Mesodermal cell (in vitro differentiated cells): ENCODE measurements at regions not wholly inside any gene's neighbourhood (a gene's known extent, or its start where the extent isn't known, plus 50 kb on each side); places are given as distances from the start of the nearest gene placed in this dataset.
"Not testable (repeated sequence)": the region's sequence is repeated elsewhere in the genome, so short reads cannot be mapped to it uniquely, and the experiment has no call there.

Source experiments
- H3K27ac ChIP-seq: 2 replicates; pipeline ENCODE4 v1.7.0; 2013; ENCODE audit warnings: mild to moderate bottlenecking, low read depth, low read length, moderate library complexity; ENCODE audit not compliant: severe bottlenecking
- H3K36me3 ChIP-seq: 2 replicates; pipeline ENCODE4 v1.7.1; 2013; ENCODE audit warnings: mild to moderate bottlenecking, low read length, moderate library complexity; ENCODE audit not compliant: control insufficient read depth, insufficient read depth
- H3K4me1 ChIP-seq: one replicate; pipeline ENCODE4 v1.7.1; 2013; ENCODE audit warnings: mild to moderate bottlenecking, low read length; ENCODE audit not compliant: insufficient read depth, control insufficient read depth, poor library complexity, severe bottlenecking
- H3K4me3 ChIP-seq: 2 replicates; pipeline ENCODE4 v1.7.0; 2013; ENCODE audit warnings: low read length, control low read depth, mild to moderate bottlenecking; ENCODE audit not compliant: insufficient read depth, poor library complexity, severe bottlenecking; ENCODE audit errors: extremely low read depth
- H3K9me3 ChIP-seq: 2 replicates; pipeline ENCODE4 v1.7.1; 2013; ENCODE audit warnings: mild to moderate bottlenecking, low read length, moderate library complexity; ENCODE audit not compliant: control insufficient read depth
- WGBS, 2 experiments: methylation state at CpG; one replicate each; pipeline ENCODE4 v1.1.5; 2013; ENCODE audit warnings: missing lambda C conversion rate in 2 of 2; ENCODE audit not compliant: insufficient coverage in 2 of 2; 5-methylcytosine and 5-hydroxymethylcytosine counted together

GRCh38 chrY:12212394-12212793, 488.6 kb upstream of the USP9Y start:
- H3K27ac ChIP-seq: no peak overlapping the region
- peaks cover 3% of the 10 kb centered on the region for H3K9me3 ChIP-seq
- H3K36me3 ChIP-seq: no peaks in the 10 kb centered on the region
- no peaks in the 10 kb centered on the region for H3K4me1 ChIP-seq
- H3K4me3 ChIP-seq: no peak overlapping the region

GRCh38 chrY:12215564-12216022, 485.4 kb upstream of the USP9Y start:
- H3K4me3 ChIP-seq: no peak overlapping the region
- H3K4me1 ChIP-seq: no peaks in the 10 kb centered on the region
- H3K36me3 ChIP-seq: no peaks in the 10 kb centered on the region
- no peak overlapping the region for H3K27ac ChIP-seq
- peaks cover 3% of the 10 kb centered on the region for H3K9me3 ChIP-seq

GRCh38 chrY:12230921-12231320, 470.1 kb upstream of the USP9Y start:
- WGBS, 2 experiments: no CpG with 5 or more reads among the region's 1 CpG
- H3K4me3 ChIP-seq: no peak overlapping the region
- no peaks in the 10 kb centered on the region for H3K4me1 ChIP-seq
- no peak overlapping the region for H3K27ac ChIP-seq
- H3K36me3 ChIP-seq: no peaks in the 10 kb centered on the region
- H3K9me3 ChIP-seq: no peaks in the 10 kb centered on the region

GRCh38 chrY:12236399-12236798, 464.6 kb upstream of the USP9Y start:
- Histone ChIP-seq H3K36me3 (no peaks in the 10 kb centered on the region), H3K4me1 (no peaks in the 10 kb centered on the region), H3K9me3 (no peaks in the 10 kb centered on the region), H3K4me3 (no peak overlapping the region), H3K27ac (no peak overlapping the region)
- no CpG with 5 or more reads among the region's 4 CpGs for WGBS, 2 experiments

- H3K36me3 ChIP-seq, H3K4me3 ChIP-seq, H3K27ac ChIP-seq, H3K4me1 ChIP-seq, H3K9me3 ChIP-seq: not testable (repeated sequence)
- no CpG with 5 or more reads among the region's 2 CpGs for WGBS, 2 experiments
These were observed 460.7 kb upstream of the USP9Y start for GRCh38 chrY:12240326-12240725.

- Histone ChIP-seq H3K4me1 (no peaks in the 10 kb centered on the region), H3K4me3 (no peak overlapping the region), H3K27ac (no peak overlapping the region), H3K36me3 (no peaks in the 10 kb centered on the region), H3K9me3 (peaks cover 5% of the 10 kb centered on the region)
- WGBS, 2 experiments: 100% methylated on average over 1 of the region's 1 CpG; no CpG with 5 or more reads in 1 of the 2 experiments
These were observed 456.9 kb upstream of the USP9Y start for GRCh38 chrY:12244146-12244545.

GRCh38 chrY:12253756-12254155, 447.3 kb upstream of the USP9Y start:
- WGBS, 2 experiments: 81 to 93% methylated on average over 3 to 8 of the region's 11 CpGs
- no peak overlapping the region for H3K27ac ChIP-seq
- H3K9me3 ChIP-seq: peaks cover 5% of the 10 kb centered on the region
- no peaks in the 10 kb centered on the region for H3K4me1 ChIP-seq
- H3K36me3 ChIP-seq: no peaks in the 10 kb centered on the region
- no peak overlapping the region for H3K4me3 ChIP-seq

GRCh38 chrY:12271162-12271561, 429.9 kb upstream of the USP9Y start:
- Histone ChIP-seq H3K9me3 (no peaks in the 10 kb centered on the region), H3K4me3 (no peak overlapping the region), H3K4me1 (no peaks in the 10 kb centered on the region), H3K27ac (no peak overlapping the region), H3K36me3 (no peaks in the 10 kb centered on the region)
- WGBS, 2 experiments: 67% methylated on average over 2 of the region's 4 CpGs; no CpG with 5 or more reads in 1 of the 2 experiments

GRCh38 chrY:12285608-12286007, 415.4 kb upstream of the USP9Y start:
- Histone ChIP-seq H3K27ac (no peak overlapping the region), H3K4me3 (no peak overlapping the region), H3K4me1 (no peaks in the 10 kb centered on the region), H3K36me3 (no peaks in the 10 kb centered on the region), H3K9me3 (peaks cover 3% of the 10 kb centered on the region)
- WGBS, 2 experiments: 48 to 57% methylated on average over 2 to 3 of the region's 5 CpGs

GRCh38 chrY:12288919-12289318, 412.1 kb upstream of the USP9Y start:
- Histone ChIP-seq H3K4me3 (no peak overlapping the region), H3K4me1 (no peaks in the 10 kb centered on the region), H3K27ac (no peak overlapping the region), H3K36me3 (no peaks in the 10 kb centered on the region), H3K9me3 (peaks cover 3% of the 10 kb centered on the region)
- WGBS, 2 experiments: 25 to 31% methylated on average over 3 of the region's 3 CpGs

GRCh38 chrY:12289415-12289814, 411.6 kb upstream of the USP9Y start:
- Histone ChIP-seq H3K4me1 (no peaks in the 10 kb centered on the region), H3K36me3 (no peaks in the 10 kb centered on the region), H3K27ac (no peak overlapping the region), H3K9me3 (peaks cover 3% of the 10 kb centered on the region), H3K4me3 (no peak overlapping the region)
- WGBS, 2 experiments: no CpG with 5 or more reads among the region's 1 CpG

GRCh38 chrY:12292542-12292941, 408.5 kb upstream of the USP9Y start:
- H3K27ac ChIP-seq: no peak overlapping the region
- H3K36me3 ChIP-seq: no peaks in the 10 kb centered on the region
- H3K4me3 ChIP-seq: no peak overlapping the region
- peaks cover 3% of the 10 kb centered on the region for H3K9me3 ChIP-seq
- H3K4me1 ChIP-seq: no peaks in the 10 kb centered on the region
